ENCODE measurements at regions not wholly inside any gene's neighbourhood (a gene's known extent, or its start where the extent isn't known, plus 50 kb on each side); places are given as distances from the start of the nearest gene placed in this dataset.
"Not testable (repeated sequence)": the region's sequence is repeated elsewhere in the genome, so short reads cannot be mapped to it uniquely, and the experiment has no call there.

DNA sequence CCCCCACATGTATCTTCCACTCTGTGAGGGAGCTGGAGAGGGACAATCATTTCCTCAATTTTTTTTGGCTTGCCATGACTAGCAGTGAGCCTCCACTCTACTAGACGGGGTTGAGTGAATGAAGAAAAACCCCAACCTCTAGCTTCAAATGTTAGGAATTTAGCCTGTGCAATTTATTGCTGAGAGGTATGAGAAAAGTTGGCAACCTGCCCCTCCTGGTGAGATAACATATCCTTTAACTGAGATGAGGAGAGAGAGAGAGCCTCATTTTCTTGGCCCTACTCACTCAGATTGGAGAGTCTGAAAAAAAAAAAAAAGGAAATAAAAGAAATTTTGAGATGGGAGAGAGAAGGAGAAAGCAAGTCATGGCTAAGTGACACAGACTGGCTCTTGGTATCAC, 218.2 kb upstream of the CARD18 start:
- no peak overlapping the region for H3K4me3 ChIP-seq (ENCODE audit: control insufficient read depth, low read depth, low read length)
- DNase-seq (ENCODE audit: low read depth): no peak
- TF ChIP-seq, protein P1, sequence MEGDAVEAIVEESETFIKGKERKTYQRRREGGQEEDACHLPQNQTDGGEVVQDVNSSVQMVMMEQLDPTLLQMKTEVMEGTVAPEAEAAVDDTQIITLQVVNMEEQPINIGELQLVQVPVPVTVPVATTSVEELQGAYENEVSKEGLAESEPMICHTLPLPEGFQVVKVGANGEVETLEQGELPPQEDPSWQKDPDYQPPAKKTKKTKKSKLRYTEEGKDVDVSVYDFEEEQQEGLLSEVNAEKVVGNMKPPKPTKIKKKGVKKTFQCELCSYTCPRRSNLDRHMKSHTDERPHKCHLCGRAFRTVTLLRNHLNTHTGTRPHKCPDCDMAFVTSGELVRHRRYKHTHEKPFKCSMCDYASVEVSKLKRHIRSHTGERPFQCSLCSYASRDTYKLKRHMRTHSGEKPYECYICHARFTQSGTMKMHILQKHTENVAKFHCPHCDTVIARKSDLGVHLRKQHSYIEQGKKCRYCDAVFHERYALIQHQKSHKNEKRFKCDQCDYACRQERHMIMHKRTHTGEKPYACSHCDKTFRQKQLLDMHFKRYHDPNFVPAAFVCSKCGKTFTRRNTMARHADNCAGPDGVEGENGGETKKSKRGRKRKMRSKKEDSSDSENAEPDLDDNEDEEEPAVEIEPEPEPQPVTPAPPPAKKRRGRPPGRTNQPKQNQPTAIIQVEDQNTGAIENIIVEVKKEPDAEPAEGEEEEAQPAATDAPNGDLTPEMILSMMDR (conservative IDR thresholded peaks at IDR 0.05; ENCODE audit: control insufficient read depth, insufficient read depth, low read depth, low read length): no peak

DNA sequence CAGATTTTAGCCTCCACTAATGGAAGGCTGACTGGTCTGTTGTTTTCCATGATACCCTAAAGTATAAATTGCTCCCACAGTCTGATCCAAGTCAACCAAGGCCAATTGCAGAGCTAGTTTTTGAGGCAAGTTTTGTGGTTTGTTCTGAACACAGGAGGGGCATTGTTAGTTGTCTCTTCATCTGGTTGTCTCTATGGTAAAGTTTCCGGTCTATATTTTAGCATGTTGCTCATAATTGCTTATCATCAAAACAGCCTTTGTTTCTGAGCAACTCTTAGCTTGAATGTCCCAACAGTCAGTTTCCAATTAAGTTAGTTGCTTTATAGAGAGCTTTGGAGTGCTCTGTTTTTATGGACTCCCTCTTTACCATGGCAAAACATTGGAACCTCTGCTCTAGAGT, 217.6 kb upstream of the CARD18 start:
- TF ChIP-seq, protein P1 (conservative IDR thresholded peaks at IDR 0.05; ENCODE audit: control insufficient read depth, insufficient read depth, low read depth, low read length): no peak
- DNase-seq (ENCODE audit: low read depth): no peak
- no peak overlapping the region for H3K4me3 ChIP-seq (ENCODE audit: control insufficient read depth, low read depth, low read length)

DNA sequence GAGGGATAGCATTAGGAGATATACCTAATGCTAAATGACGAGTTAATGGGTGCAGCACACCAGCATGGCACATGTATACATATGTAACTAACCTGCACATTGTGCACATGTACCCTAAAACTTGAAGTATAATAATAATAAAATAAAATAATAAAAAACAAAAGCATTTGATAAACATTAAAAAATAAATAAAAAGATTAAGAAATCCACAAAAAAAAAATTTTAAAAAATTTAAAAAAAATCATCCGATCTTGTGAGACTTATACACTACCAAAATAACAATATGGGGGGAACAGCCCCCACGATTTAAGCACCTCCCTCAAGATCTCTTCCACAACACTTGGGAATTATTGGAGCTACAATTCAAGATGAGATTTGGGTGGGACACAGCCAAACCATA, 210.3 kb upstream of the CARD18 start:
- not testable (repeated sequence) for H3K4me3 ChIP-seq (ENCODE audit: control insufficient read depth, low read depth, low read length); DNase-seq (ENCODE audit: low read depth)

DNA sequence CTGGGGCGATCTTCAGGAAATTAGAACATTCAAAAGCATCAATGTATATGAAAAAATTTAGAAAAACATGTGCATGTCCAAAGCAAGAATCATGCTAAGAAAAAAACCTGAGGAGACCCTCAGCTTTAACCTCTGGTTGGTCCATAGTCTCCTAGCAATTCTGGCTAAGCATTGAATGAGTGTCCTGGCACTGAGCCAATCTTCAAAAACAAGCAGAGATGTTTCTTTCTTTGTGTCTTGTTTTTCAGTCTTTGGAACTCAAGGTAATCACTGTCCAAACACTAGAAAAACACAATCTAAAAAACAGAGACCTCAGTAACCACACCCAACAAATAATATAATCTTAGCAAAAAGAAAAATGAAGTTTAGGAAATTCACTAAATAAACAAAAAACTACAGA, 205.4 kb upstream of the CARD18 start:
- TF ChIP-seq, protein P1 (conservative IDR thresholded peaks at IDR 0.05; ENCODE audit: control insufficient read depth, insufficient read depth, low read depth, low read length): no peak
- DNase-seq (ENCODE audit: low read depth): no peak
- H3K4me3 ChIP-seq (ENCODE audit: control insufficient read depth, low read depth, low read length): no peak overlapping the region

DNA sequence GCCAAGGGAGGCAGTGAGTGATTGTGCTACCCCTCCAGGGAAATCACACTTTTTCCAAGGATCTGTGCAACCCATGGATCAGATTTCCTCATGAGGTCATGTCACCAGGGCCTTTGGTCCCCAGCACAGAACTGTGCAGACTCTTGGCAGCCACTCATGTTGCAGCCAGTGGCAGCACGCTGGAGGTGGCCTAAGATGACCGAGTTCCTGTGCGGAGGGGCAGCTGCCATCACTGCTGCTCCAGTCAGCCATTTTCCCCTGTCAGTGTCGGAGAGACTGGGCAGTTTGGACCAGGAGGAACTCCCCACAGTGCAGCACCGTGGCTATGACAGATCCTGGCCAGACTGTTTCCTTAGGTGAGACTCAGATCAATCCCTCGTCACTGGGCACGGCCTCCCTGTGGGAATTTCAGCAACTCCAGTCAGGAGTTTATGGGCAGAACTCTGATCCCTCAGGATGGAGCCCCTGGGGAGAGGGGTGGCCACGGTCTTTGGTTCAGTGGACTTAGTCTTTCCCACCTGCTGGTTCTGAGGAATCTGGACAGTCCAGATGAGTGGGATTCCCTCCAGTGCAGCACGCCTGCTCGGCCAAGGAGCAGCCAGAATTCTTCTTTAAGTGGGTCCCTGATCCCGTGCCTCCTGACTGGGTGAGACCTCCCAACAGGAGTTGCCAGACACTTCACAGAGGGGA, 194.6 kb upstream of the CARD18 start:
- H3K4me3 ChIP-seq (ENCODE audit: control insufficient read depth, low read depth, low read length): no peak overlapping the region
- TF ChIP-seq, protein P1 (conservative IDR thresholded peaks at IDR 0.05; ENCODE audit: control insufficient read depth, insufficient read depth, low read depth, low read length): no peak
- DNase-seq (ENCODE audit: low read depth): no peak

DNA sequence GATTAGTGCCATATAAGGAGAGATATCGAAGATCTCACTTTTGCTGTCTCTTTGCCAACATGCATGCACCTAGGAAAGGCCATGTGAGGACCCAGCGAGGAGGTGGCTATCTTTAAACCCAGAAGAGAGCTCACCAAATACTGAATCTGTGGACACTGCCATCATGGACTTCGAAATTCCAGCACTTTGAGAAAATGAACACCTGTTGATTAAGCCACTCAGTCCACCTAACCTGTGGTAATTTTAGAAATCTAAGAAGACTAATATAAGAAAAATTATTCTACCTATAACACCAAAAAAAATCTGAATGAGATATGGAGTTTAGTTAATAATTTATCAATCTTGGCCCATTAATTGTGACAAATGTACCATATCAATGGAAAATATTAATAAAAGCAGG, 193.6 kb upstream of the CARD18 start:
- DNase-seq (ENCODE audit: low read depth): no peak
- TF ChIP-seq, protein P1 (conservative IDR thresholded peaks at IDR 0.05; ENCODE audit: control insufficient read depth, insufficient read depth, low read depth, low read length): no peak
- no peak overlapping the region for H3K4me3 ChIP-seq (ENCODE audit: control insufficient read depth, low read depth, low read length)

DNA sequence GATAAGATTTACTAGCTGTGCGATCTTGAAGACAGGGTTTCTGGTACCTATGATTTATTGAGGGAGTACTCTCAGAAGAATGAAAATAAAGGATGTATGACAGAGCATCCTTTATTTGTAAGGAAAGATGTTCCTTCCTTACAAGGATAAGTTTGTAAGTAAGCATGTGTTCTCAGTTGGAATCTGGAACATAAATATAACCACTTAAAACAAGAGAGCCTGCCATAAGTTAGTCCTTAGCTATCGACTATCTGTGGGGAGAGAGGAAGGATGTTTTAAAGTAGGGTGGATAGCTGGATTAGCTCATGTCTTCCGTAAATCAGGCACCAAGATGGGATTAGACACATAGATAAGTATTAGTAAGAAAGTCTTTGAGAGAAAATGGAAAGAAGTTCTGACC, 192.6 kb upstream of the CARD18 start:
- DNase-seq (ENCODE audit: low read depth): no peak
- TF ChIP-seq, protein P1 (conservative IDR thresholded peaks at IDR 0.05; ENCODE audit: control insufficient read depth, insufficient read depth, low read depth, low read length): no peak
- no peak overlapping the region for H3K4me3 ChIP-seq (ENCODE audit: control insufficient read depth, low read depth, low read length)

Data from fibroblast of mammary gland (primary cell).